Pancreas (tissue), 10 donors: ENCODE measurements at regions not wholly inside any gene's neighbourhood (a gene's known extent, or its start where the extent isn't known, plus 50 kb on each side); places are given as distances from the start of the nearest gene placed in this dataset.

ENCODE experiments used
- ATAC-seq, 4 donors: fragments of 200-7000 bp; cut with Tn5 transposase; one replicate each; pipeline versions ENCODE4 v1.8.0 to v1.9.1; 2020; ENCODE audit warnings: mild to moderate bottlenecking in 4 of 4, moderate library complexity in 4 of 4
- DNase-seq, 6 donors: peaks; one replicate each; pipeline ENCODE4 v3.0.0-alpha.2; 2020
- FAIRE-seq: peaks from 2 replicates; lab custom pipeline; 2012; peaks lifted over from hg19 to GRCh38; lab: Jason Lieb, UNC
- H3K27ac ChIP-seq, 4 donors: fragments of 200-600 bp; sonication (generic); 1 replicate in 3 of 4; 2 replicates in 1 of 4; pipeline versions ENCODE4 v1.5.0 to v1.8.0; 2020
- H3K27me3 ChIP-seq, 4 donors: fragments of 200-600 bp; one replicate each; pipeline ENCODE4 v1.8.0; 2021
- H3K36me3 ChIP-seq, 3 donors: fragments of 200-600 bp; sonication (generic) in 1 of 3; one replicate each; pipeline versions ENCODE4 v1.5.0 to v1.8.0; 2020 to 2021
- H3K4me1 ChIP-seq, 3 donors: fragments of 200-600 bp; one replicate each; pipeline ENCODE4 v1.8.0; 2021
- H3K4me3 ChIP-seq, 4 donors: fragments of 200-600 bp; sonication (generic) in 2 of 4; one replicate each; pipeline versions ENCODE4 v1.5.0 to v1.8.0; 2020 to 2021
- H3K9me3 ChIP-seq, 4 donors: fragments of 200-600 bp; one replicate each; pipeline ENCODE4 v1.8.0; 2021
- CTCF ChIP-seq, 4 donors: fragments of 200-600 bp; sonication (generic) in 3 of 4; IDR thresholded peaks; one replicate each; pipeline versions ENCODE4 v1.5.0 to v1.8.0; 2021; ENCODE audit warnings: antibody characterized with exemption in 4 of 4
- WGBS, 2 donors: extraction: QIAGEN DNeasy Blood & Tissue Kit; methylation state at CpG; one replicate each; pipeline ENCODE4 v1.1.7; 2013; 5-methylcytosine and 5-hydroxymethylcytosine counted together
- intact Hi-C, 3 donors: fragments of 100-400 bp; cut with DNase I; formaldehyde crosslinking; loops; one replicate each; pipeline versions ENCODE4 v1.11.1 to v1.14.2; 2022
- donor health status: healthy with polysubstance abuse.
- donor health status: DM: no; HTN: no; CAD: no; lungs with moderate emphysema.
- donor health status: DM: no; HTN: no; CAD: no.
- donor health status: control.
- donor health status: control.
- donor health status: Bipolar disorder and iron deficiency.
- donor health status: DM: yes; HTN: yes; CAD: no.
- donor health status: DM: no; HTN: no; CAD: no.
- donor health status: DM: no; HTN: no; CAD: no.
- donor health status: DM: yes; HTN: yes; CAD: no.

- Histone ChIP-seq H3K4me1 (no peaks in the 10 kb centered on the region), H3K4me3 (no peak overlapping the region), H3K27me3 (no peaks in the 10 kb centered on the region), H3K27ac (no peak overlapping the region), H3K36me3 (no peaks in the 10 kb centered on the region), H3K9me3 (no peaks in the 10 kb centered on the region)
- WGBS, 2 donors = 55 to 59% methylated on average over 2 of the region's 2 CpGs
- DNase-seq (no peak), ATAC-seq (no peak), FAIRE-seq (no peak)
- no peak for TF ChIP-seq CTCF (IDR thresholded peaks at IDR 0.05)
- intact Hi-C loops = no loop called here
Observed at GRCh38 chr3:55285156-55285555, 201.9 kb downstream of the WNT5A start.

GRCh38 chr3:55283441-55283925, 203.6 kb downstream of the WNT5A start:
- no peak for TF ChIP-seq CTCF (IDR thresholded peaks at IDR 0.05)
- ATAC-seq = no peak
- H3K9me3 ChIP-seq = no peaks in the 10 kb centered on the region
- intact Hi-C loops = no loop called here
- H3K4me3 ChIP-seq = no peak overlapping the region
- no peaks in the 10 kb centered on the region for H3K36me3 ChIP-seq
- H3K4me1 ChIP-seq = no peaks in the 10 kb centered on the region
- FAIRE-seq = no peak
- no peak for DNase-seq
- no peak overlapping the region for H3K27ac ChIP-seq
- H3K27me3 ChIP-seq = no peaks in the 10 kb centered on the region
- 73 to 76% methylated on average over 2 of the region's 2 CpGs for WGBS, 2 donors

- Histone ChIP-seq H3K4me3 (no peak overlapping the region), H3K27me3 (no peaks in the 10 kb centered on the region), H3K27ac (no peak overlapping the region), H3K36me3 (no peaks in the 10 kb centered on the region), H3K9me3 (no peaks in the 10 kb centered on the region), H3K4me1 (no peaks in the 10 kb centered on the region)
- ATAC-seq (no peak), DNase-seq (no peak), FAIRE-seq (no peak)
- 77% methylated on average over 4 of the region's 4 CpGs for WGBS, 2 donors
- intact Hi-C loops = no loop called here
- TF ChIP-seq CTCF (IDR thresholded peaks at IDR 0.05) = no peak
Observed at GRCh38 chr3:55282994-55283393, 204.1 kb downstream of the WNT5A start.

- H3K27ac ChIP-seq = no peak overlapping the region
- no peak for TF ChIP-seq CTCF (IDR thresholded peaks at IDR 0.05)
- no peak for ATAC-seq
- no peak for FAIRE-seq
- H3K9me3 ChIP-seq = no peaks in the 10 kb centered on the region
- H3K27me3 ChIP-seq = no peaks in the 10 kb centered on the region
- H3K4me1 ChIP-seq = no peaks in the 10 kb centered on the region
- H3K36me3 ChIP-seq = no peaks in the 10 kb centered on the region
- no peak for DNase-seq
- H3K4me3 ChIP-seq = no peak overlapping the region
- 49 to 53% methylated on average over 2 of the region's 2 CpGs for WGBS, 2 donors
- intact Hi-C loops = no loop called here
Observed at GRCh38 chr3:55272031-55272645, 215.0 kb downstream of the WNT5A start.

GRCh38 chr3:55271549-55271948, 215.6 kb downstream of the WNT5A start:
- Histone ChIP-seq H3K27me3 (no peaks in the 10 kb centered on the region), H3K4me3 (no peak overlapping the region), H3K27ac (no peak overlapping the region), H3K9me3 (no peaks in the 10 kb centered on the region), H3K36me3 (no peaks in the 10 kb centered on the region), H3K4me1 (no peaks in the 10 kb centered on the region)
- no peak for FAIRE-seq
- TF ChIP-seq CTCF (IDR thresholded peaks at IDR 0.05) = no peak
- 43% methylated on average over 4 of the region's 4 CpGs for WGBS, 2 donors
- no peak for ATAC-seq
- no peak for DNase-seq
- intact Hi-C loops = no loop called here
